ENCODE measurements at regions not wholly inside any gene's neighbourhood (a gene's known extent, or its start where the extent isn't known, plus 50 kb on each side); places are given as distances from the start of the nearest gene placed in this dataset.

- TF ChIP-seq ZNF274 (IDR thresholded peaks at IDR 0.05; ENCODE audit: low read depth, low read length) (no peak), YY1 (IDR thresholded peaks at IDR 0.05; ENCODE audit: insufficient read depth, insufficient read length) (no peak)
Measured at GRCh38 chr4:123471655-123472369, 75.2 kb downstream of the SPRY1 start.

Measured in NT2/D1 (cell line).